GM18907 (cell line): ENCODE measurements at regions not wholly inside any gene's neighbourhood (a gene's known extent, or its start where the extent isn't known, plus 50 kb on each side); places are given as distances from the start of the nearest gene placed in this dataset.

Source experiments
- ATAC-seq: cut with Tn5 transposase; IDR thresholded peaks from one replicate; pipeline ENCODE4 v1.9.1; 2021; ENCODE audit warnings: mild to moderate bottlenecking, moderate library complexity; ENCODE audit not compliant: unreplicated experiment

GRCh38 chr2:217749008-217749407 is 253.8 kb downstream of the TNS1 start:
- no peak for ATAC-seq

- ATAC-seq: no peak
Observed at GRCh38 chr2:217746808-217747207, 256.0 kb downstream of the TNS1 start.

DNA sequence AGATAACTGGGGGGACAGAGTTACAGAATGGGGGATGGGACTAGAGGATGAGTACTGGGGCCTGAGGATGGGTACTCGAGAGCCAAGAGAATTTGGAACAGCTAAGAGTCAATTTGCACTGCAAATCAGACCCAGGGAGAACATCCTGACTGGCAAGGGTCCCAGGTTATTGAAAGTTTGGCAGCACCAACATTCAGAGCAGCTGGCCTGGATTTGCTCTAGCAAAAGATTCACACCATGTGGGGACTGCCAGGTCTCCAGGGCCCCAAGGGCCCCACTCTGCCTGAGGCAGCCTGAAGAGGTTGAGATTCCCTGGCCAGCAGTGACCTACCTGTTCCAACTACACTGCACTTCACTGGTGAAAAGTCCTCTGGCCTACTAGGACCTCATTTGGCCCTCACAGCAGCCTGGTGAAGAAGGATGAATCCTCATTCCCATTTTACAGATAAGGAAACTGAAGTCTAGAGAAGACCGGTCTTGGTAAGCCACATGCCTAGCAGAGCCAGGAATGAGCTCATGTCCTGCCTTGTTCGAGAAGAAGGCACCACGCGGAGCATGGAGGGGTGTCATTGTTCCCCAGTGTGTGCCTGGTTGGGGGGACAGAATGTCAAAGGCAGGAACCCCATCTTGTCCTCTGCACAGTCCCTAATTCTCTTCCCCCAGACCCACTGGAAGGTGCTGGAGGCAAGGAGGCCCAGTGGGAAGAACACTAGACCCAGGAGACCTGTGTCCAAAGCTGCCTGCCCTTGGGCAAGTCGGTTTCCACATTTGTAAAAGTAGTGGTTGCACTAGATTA is 258.6 kb downstream of the TNS1 start:
- ATAC-seq: no peak

DNA sequence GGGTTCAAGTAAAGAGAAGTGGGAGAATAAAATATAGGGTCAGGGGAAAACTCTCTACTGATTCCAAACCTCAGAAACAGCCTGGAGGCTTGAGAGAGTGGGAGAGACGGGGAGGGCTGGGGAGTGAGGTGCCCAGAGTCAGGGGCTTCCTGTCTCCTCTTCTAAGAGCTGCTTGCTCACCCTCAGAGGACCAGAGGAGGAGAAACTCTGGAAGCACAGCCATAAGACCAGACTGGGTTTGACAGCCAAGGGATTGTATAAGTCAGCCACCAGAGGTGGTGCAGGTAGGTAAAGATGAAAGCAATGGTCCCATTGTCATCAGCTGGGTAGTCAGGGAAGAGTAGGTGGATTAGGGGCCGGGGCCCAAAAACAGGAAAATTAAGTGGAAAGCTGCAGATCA is 259.4 kb downstream of the TNS1 start:
- no peak for ATAC-seq

DNA sequence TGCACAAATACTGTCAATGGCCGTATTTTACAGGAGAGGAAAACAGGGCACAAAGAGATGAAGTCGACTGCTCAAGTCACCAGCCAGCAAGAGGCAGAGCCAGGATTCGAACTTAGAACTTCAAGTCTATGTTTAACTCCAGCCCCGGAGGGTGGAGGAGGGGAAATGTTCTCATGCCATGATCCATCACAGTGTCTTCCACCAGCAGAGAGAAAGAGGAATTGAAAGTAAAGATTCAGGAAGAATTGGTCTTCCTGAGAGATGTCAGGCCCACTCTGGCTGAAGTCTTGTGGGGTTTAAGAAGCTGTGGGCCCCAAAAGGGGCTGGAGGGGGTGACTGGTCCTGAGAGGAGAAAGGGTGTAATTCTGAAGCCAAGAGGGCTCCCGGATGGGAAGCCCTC is 260.0 kb downstream of the TNS1 start:
- ATAC-seq: no peak

- ATAC-seq: no peak
Observed at GRCh38 chr2:217742276-217742675, 260.5 kb downstream of the TNS1 start.

DNA sequence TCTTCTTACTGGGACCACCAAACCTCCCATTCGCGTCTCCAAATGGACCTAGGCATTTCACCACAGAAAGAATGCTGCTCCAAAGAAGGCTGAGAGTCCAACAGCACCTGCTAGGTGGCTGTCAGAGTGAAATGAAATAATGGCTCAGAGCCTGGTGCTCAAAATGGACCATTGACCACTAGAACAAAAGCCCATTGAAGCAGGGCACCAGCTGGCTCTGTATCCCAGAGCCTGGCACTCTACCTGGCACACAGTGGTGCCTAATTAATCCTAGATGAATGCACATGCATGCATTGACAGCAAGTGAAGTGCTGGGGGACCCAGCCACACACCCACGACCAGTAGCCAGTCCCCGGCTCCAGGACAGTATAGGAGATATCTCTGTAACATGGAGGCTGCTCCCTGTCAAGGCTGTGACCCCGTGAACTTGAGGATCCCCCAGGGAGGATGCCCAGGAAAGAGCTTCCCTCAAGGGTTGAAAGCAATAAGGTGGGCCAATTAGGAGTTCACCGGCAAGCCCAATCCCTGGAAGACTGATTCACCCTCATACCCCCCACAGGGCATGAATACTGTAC is 261.3 kb downstream of the TNS1 start:
- ATAC-seq: no peak

- ATAC-seq: no peak
Observed at GRCh38 chr2:217740756-217741155, 262.0 kb downstream of the TNS1 start.

DNA sequence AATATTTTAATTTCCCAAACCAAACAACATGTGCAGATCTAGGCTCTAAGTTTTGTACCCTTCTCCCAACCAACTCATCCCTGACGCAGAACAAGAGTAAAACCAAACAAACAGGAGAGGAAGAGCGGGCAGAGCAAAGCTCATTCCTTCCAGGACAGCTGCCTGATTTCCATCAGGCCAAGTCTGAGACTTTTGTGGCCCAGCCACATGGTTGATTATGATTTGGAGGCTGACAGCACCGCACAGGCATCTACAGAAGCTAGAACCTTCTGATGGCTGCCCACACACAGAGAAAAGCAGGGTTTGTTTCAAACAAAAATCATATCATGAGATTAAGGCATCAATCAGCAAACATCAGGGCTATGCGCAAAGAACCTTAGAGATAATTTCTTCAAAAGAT is 262.6 kb downstream of the TNS1 start:
- no peak for ATAC-seq

GRCh38 chr2:217739741-217740140 is 263.1 kb downstream of the TNS1 start:
- no peak for ATAC-seq

GRCh38 chr2:217738061-217738460 is 264.7 kb downstream of the TNS1 start:
- no peak for ATAC-seq

DNA sequence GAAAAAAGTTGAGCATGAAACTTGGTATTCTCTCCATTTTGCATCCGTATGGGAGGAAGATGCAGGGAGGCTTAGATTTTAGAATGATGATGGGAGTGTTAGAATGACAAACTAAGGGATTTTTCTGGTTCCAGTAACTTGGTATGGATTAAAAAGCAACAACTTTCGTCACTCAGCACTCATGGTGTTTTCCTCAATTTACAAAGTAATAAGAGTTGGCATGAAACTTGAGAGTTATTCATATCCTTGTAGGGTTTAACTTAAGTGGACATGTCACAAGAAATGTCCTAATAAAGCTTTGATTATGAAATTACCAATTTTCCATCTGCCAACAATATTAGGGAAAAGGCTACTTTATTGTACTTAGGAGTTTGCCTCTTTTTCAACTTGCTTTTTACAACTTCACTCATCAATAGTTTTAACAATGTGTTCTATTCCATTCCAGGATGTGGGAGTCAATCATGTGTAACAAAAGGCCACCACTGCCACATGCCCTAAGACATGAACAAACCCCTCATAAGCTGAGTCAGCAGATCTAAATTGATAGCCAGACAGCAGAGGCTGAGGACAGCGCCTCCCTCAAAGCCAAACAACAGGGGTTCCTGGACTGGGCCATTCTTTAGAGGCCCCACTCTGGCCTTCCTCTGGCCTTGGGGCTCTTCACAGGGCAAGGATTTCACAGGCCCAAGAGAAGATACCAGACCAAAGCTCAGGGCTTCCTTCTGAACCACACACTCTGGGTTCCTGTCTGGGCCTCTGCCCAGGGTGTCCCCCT is 265.8 kb downstream of the TNS1 start:
- ATAC-seq: no peak

- ATAC-seq: no peak
Observed at GRCh38 chr2:217735899-217736298, 266.9 kb downstream of the TNS1 start.

- no peak for ATAC-seq
Observed at GRCh38 chr2:217735034-217735433, 267.8 kb downstream of the TNS1 start.

DNA sequence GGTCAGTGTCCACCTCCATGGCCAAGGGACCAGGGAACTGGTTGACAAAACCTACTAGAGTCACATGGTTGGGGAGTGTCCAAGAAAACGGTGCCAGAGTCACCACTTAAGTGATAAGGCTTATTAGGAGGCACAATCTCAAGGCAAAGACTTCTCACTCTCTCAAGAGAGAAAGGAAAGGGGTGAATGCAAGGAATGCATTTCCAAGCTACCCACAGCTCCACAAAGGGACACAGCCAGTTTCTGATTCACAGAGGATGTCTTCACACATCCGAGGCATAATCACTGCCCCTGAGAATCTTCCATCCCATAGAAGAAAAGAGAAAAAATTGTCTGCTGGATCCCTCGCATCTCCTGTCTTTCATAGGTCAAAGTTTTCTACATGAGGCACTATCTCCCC is 269.3 kb downstream of the TNS1 start:
- no peak for ATAC-seq

- no peak for ATAC-seq
Observed at GRCh38 chr2:217732992-217733391, 269.8 kb downstream of the TNS1 start.

GRCh38 chr2:217731805-217732204 is 271.0 kb downstream of the TNS1 start:
- no peak for ATAC-seq

GRCh38 chr2:217729421-217730053 is 273.3 kb downstream of the TNS1 start:
- no peak for ATAC-seq

- no peak for ATAC-seq
Observed at GRCh38 chr2:217727801-217728200, 275.0 kb downstream of the TNS1 start.

GRCh38 chr2:217725409-217725808 is 277.4 kb downstream of the TNS1 start:
- ATAC-seq: no peak

- ATAC-seq: no peak
Observed at GRCh38 chr2:217724471-217724870, 278.3 kb downstream of the TNS1 start.

GRCh38 chr2:217723981-217724380 is 278.8 kb downstream of the TNS1 start:
- ATAC-seq: no peak
